ENCODE measurements at regions not wholly inside any gene's neighbourhood (a gene's known extent, or its start where the extent isn't known, plus 50 kb on each side); places are given as distances from the start of the nearest gene placed in this dataset.

GRCh38 chr3:95629802-95630201 lies 1184.6 kb upstream of the EPHA6 start:
- no peaks in the 10 kb centered on the region for H3K36me3 Mint-ChIP-seq (ENCODE audit: low read depth)
- no peak overlapping the region for H3K4me3 Mint-ChIP-seq
- DNase-seq (ENCODE audit: low read depth, low spot score), result no peak
- no peak overlapping the region for H3K27ac Mint-ChIP-seq (ENCODE audit: unreplicated experiment)
- no peaks in the 10 kb centered on the region for H3K27me3 Mint-ChIP-seq (ENCODE audit: low read depth)
- TF ChIP-seq, protein P1, sequence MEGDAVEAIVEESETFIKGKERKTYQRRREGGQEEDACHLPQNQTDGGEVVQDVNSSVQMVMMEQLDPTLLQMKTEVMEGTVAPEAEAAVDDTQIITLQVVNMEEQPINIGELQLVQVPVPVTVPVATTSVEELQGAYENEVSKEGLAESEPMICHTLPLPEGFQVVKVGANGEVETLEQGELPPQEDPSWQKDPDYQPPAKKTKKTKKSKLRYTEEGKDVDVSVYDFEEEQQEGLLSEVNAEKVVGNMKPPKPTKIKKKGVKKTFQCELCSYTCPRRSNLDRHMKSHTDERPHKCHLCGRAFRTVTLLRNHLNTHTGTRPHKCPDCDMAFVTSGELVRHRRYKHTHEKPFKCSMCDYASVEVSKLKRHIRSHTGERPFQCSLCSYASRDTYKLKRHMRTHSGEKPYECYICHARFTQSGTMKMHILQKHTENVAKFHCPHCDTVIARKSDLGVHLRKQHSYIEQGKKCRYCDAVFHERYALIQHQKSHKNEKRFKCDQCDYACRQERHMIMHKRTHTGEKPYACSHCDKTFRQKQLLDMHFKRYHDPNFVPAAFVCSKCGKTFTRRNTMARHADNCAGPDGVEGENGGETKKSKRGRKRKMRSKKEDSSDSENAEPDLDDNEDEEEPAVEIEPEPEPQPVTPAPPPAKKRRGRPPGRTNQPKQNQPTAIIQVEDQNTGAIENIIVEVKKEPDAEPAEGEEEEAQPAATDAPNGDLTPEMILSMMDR (conservative IDR thresholded peaks at IDR 0.05), result no peak
- no peaks in the 10 kb centered on the region for H3K9me3 Mint-ChIP-seq
- H3K4me1 Mint-ChIP-seq, result no peaks in the 10 kb centered on the region

DNA sequence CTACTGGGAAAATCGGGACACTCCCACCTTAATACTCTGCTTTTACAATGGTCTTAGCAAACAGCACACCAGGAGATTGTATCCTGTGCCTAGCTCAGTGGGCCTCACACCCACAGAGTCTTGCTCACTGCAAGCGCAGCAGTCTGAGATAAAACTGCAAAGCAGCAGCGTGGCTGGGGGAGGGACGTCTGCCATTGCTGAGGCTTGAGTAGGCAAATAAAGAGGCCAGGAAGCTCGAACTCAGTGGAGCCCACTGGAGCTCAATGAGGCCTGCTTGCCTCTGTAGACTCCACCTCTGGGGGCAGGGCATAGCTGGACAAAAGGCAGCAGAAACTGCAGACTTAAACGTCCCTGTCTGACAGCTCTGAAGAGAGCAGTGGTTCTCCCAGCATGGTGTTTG lies 1169.1 kb upstream of the EPHA6 start:
- no peak for DNase-seq (ENCODE audit: low read depth, low spot score)
- TF ChIP-seq, protein P1 (conservative IDR thresholded peaks at IDR 0.05), result no peak
- Mint-ChIP-seq H3K4me1 (no peaks in the 10 kb centered on the region), H3K27ac (ENCODE audit: unreplicated experiment) (no peak overlapping the region), H3K4me3 (no peak overlapping the region), H3K9me3 (peaks cover 17% of the 10 kb centered on the region), H3K36me3 (ENCODE audit: low read depth) (peaks cover 10% of the 10 kb centered on the region), H3K27me3 (ENCODE audit: low read depth) (no peaks in the 10 kb centered on the region)

- no peak overlapping the region for H3K4me3 Mint-ChIP-seq
- H3K36me3 Mint-ChIP-seq (ENCODE audit: low read depth), result peaks cover 2% of the 10 kb centered on the region
- TF ChIP-seq, protein P1 (conservative IDR thresholded peaks at IDR 0.05), result no peak
- no peaks in the 10 kb centered on the region for H3K27me3 Mint-ChIP-seq (ENCODE audit: low read depth)
- peaks cover 3% of the 10 kb centered on the region for H3K9me3 Mint-ChIP-seq
- H3K4me1 Mint-ChIP-seq, result no peaks in the 10 kb centered on the region
- no peak overlapping the region for H3K27ac Mint-ChIP-seq (ENCODE audit: unreplicated experiment)
- DNase-seq (ENCODE audit: low read depth, low spot score), result no peak
These were observed 1159.6 kb upstream of the EPHA6 start for GRCh38 chr3:95654570-95655362.

- H3K27ac Mint-ChIP-seq (ENCODE audit: unreplicated experiment), result no peak overlapping the region
- no peaks in the 10 kb centered on the region for H3K9me3 Mint-ChIP-seq
- no peak for DNase-seq (ENCODE audit: low read depth, low spot score)
- TF ChIP-seq, protein P1 (conservative IDR thresholded peaks at IDR 0.05), result no peak
- H3K4me1 Mint-ChIP-seq, result no peaks in the 10 kb centered on the region
- no peak overlapping the region for H3K4me3 Mint-ChIP-seq
- no peaks in the 10 kb centered on the region for H3K27me3 Mint-ChIP-seq (ENCODE audit: low read depth)
- H3K36me3 Mint-ChIP-seq (ENCODE audit: low read depth), result peaks cover 2% of the 10 kb centered on the region
These were observed 1158.9 kb upstream of the EPHA6 start for GRCh38 chr3:95655363-95655986.

GRCh38 chr3:95670765-95671164 lies 1143.6 kb upstream of the EPHA6 start:
- no peak overlapping the region for H3K27ac Mint-ChIP-seq (ENCODE audit: unreplicated experiment)
- H3K27me3 Mint-ChIP-seq (ENCODE audit: low read depth), result no peaks in the 10 kb centered on the region
- TF ChIP-seq, protein P1 (conservative IDR thresholded peaks at IDR 0.05), result no peak
- H3K9me3 Mint-ChIP-seq, result no peaks in the 10 kb centered on the region
- peaks cover 3% of the 10 kb centered on the region for H3K4me1 Mint-ChIP-seq
- no peaks in the 10 kb centered on the region for H3K36me3 Mint-ChIP-seq (ENCODE audit: low read depth)
- H3K4me3 Mint-ChIP-seq, result no peak overlapping the region
- no peak for DNase-seq (ENCODE audit: low read depth, low spot score)

All from neural crest cell (in vitro differentiated cells).